ENCODE measurements at regions not wholly inside any gene's neighbourhood (a gene's known extent, or its start where the extent isn't known, plus 50 kb on each side); places are given as distances from the start of the nearest gene placed in this dataset.

GRCh38 chr2:190765386-190766173 is 115.0 kb upstream of the GLS start:
- ChIA-PET CTCF (interaction anchor here (0.8 to 1.4 kb wide), 2 partner anchors 9 to 421 kb away, joined by 3 read pairs; no protein-coding TSS in a partner anchor), POLR2A (no interaction called here)
- Mint-ChIP-seq H3K9me3 (ENCODE audit: insufficient read depth) (no peaks in the 10 kb centered on the region), H3K36me3 (ENCODE audit: low read depth) (no peaks in the 10 kb centered on the region), H3K27ac (no peak overlapping the region), H3K27me3 (ENCODE audit: low read depth) (no peaks in the 10 kb centered on the region), H3K4me3 (no peak overlapping the region), H3K4me1 (ENCODE audit: low read depth) (no peaks in the 10 kb centered on the region)
- DNase-seq: no peak
- no peak for ATAC-seq

DNA sequence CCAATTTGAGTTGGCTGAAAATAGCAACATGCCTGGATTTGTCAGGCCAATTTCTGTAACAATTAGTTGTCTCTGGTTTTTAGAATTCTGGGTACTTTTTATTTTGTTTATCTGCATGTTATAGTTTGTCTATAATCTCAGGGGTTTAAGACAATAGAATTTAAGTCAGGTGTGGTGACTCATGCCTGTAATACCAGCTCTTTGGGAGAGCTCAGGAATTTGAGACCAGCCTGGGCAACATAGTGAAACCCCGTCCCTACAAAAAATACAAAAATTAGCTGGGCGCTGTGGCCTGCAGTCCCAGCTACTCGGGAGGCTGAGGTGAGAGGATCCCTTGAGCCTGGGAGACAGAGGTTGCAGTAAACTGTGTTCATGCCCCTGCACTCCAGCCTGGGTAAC is 114.4 kb upstream of the GLS start:
- DNase-seq: no peak
- ChIA-PET POLR2A (no interaction called here), CTCF (interaction anchor here (0.8 to 1.4 kb wide), 2 partner anchors 10 to 421 kb away, joined by 3 read pairs; no protein-coding TSS in a partner anchor)
- Mint-ChIP-seq H3K27ac (no peak overlapping the region), H3K27me3 (ENCODE audit: low read depth) (no peaks in the 10 kb centered on the region), H3K9me3 (ENCODE audit: insufficient read depth) (no peaks in the 10 kb centered on the region), H3K4me1 (ENCODE audit: low read depth) (no peaks in the 10 kb centered on the region), H3K4me3 (no peak overlapping the region), H3K36me3 (ENCODE audit: low read depth) (no peaks in the 10 kb centered on the region)
- no peak for ATAC-seq

- DNase-seq: no peak
- ATAC-seq: no peak
- no peaks in the 10 kb centered on the region for H3K36me3 Mint-ChIP-seq (ENCODE audit: low read depth)
- no peaks in the 10 kb centered on the region for H3K9me3 Mint-ChIP-seq (ENCODE audit: insufficient read depth)
- ChIA-PET POLR2A (no interaction called here), CTCF (interaction anchor here (0.8 kb wide), 1 partner anchor 422 kb away, joined by 3 read pairs; no protein-coding TSS in a partner anchor)
- H3K4me1 Mint-ChIP-seq (ENCODE audit: low read depth): no peaks in the 10 kb centered on the region
- H3K27me3 Mint-ChIP-seq (ENCODE audit: low read depth): no peaks in the 10 kb centered on the region
- H3K4me3 Mint-ChIP-seq: no peak overlapping the region
- H3K27ac Mint-ChIP-seq: no peak overlapping the region
These were observed 114.0 kb upstream of the GLS start for GRCh38 chr2:190766595-190766994.

DNA sequence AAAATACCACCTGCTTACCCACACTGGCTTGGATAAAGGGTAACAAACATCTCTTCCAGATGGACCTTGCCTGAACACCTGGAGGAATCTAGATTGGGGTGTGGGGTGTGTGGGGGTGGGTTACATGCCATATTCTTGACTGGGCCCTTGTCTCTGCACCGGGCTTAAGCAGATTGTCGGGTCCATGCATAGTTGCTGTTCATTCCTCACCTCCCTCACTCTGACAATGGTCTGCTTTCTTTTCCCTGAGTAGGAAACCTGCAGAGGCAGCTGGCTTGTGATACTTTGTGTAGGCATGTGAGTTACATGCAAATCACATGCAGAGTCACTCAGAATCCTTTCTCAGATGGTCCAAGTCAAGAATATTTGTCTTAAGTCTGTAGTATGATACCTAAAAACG is 112.8 kb upstream of the GLS start:
- H3K9me3 Mint-ChIP-seq (ENCODE audit: insufficient read depth): no peaks in the 10 kb centered on the region
- H3K27me3 Mint-ChIP-seq (ENCODE audit: low read depth): no peaks in the 10 kb centered on the region
- CTCF ChIA-PET: no interaction called here
- no peak overlapping the region for H3K27ac Mint-ChIP-seq
- POLR2A ChIA-PET: no interaction called here
- no peaks in the 10 kb centered on the region for H3K4me1 Mint-ChIP-seq (ENCODE audit: low read depth)
- H3K36me3 Mint-ChIP-seq (ENCODE audit: low read depth): no peaks in the 10 kb centered on the region
- no peak for ATAC-seq
- H3K4me3 Mint-ChIP-seq: no peak overlapping the region
- no peak for DNase-seq

GRCh38 chr2:190769258-190769657 is 111.4 kb upstream of the GLS start:
- Mint-ChIP-seq H3K36me3 (ENCODE audit: low read depth) (no peaks in the 10 kb centered on the region), H3K4me1 (ENCODE audit: low read depth) (no peaks in the 10 kb centered on the region), H3K27ac (no peak overlapping the region), H3K27me3 (ENCODE audit: low read depth) (peaks cover 2% of the 10 kb centered on the region), H3K9me3 (ENCODE audit: insufficient read depth) (no peaks in the 10 kb centered on the region), H3K4me3 (no peak overlapping the region)
- ChIA-PET CTCF (no interaction called here), POLR2A (no interaction called here)
- DNase-seq (no peak), ATAC-seq (no peak)

GRCh38 chr2:190771726-190772125 is 108.9 kb upstream of the GLS start:
- peaks cover 7% of the 10 kb centered on the region for H3K27me3 Mint-ChIP-seq (ENCODE audit: low read depth)
- no peak for DNase-seq
- POLR2A ChIA-PET: no interaction called here
- H3K9me3 Mint-ChIP-seq (ENCODE audit: insufficient read depth): no peaks in the 10 kb centered on the region
- no peaks in the 10 kb centered on the region for H3K4me1 Mint-ChIP-seq (ENCODE audit: low read depth)
- H3K4me3 Mint-ChIP-seq: no peak overlapping the region
- no peak overlapping the region for H3K27ac Mint-ChIP-seq
- ATAC-seq: no peak
- CTCF ChIA-PET: no interaction called here
- H3K36me3 Mint-ChIP-seq (ENCODE audit: low read depth): no peaks in the 10 kb centered on the region

GRCh38 chr2:190780594-190780993 is 100.0 kb upstream of the GLS start:
- ATAC-seq (no peak), DNase-seq (no peak)
- Mint-ChIP-seq H3K4me3 (no peak overlapping the region), H3K27me3 (ENCODE audit: low read depth) (peaks cover 8% of the 10 kb centered on the region), H3K27ac (no peak overlapping the region), H3K36me3 (ENCODE audit: low read depth) (no peaks in the 10 kb centered on the region), H3K4me1 (ENCODE audit: low read depth) (peaks cover 3% of the 10 kb centered on the region), H3K9me3 (ENCODE audit: insufficient read depth) (no peaks in the 10 kb centered on the region)
- POLR2A ChIA-PET: interaction anchor here (0.5 to 0.6 kb wide), 3 partner anchors 25 to 178 kb away, joined by 3 to 4 read pairs (median 3); no protein-coding TSS in a partner anchor
- CTCF ChIA-PET: interaction anchor here (0.6 to 5.8 kb wide), 21 partner anchors 12 to 596 kb away, joined by 3 to 44 read pairs (median 4); no protein-coding TSS in a partner anchor

- ChIA-PET POLR2A (no interaction called here), CTCF (interaction anchor here (0.8 to 5.8 kb wide), 13 partner anchors 19 to 597 kb away, joined by 3 to 44 read pairs (median 4); no protein-coding TSS in a partner anchor)
- no peak overlapping the region for H3K27ac Mint-ChIP-seq
- ATAC-seq: peak; percentile 53
- peaks cover 6% of the 10 kb centered on the region for H3K27me3 Mint-ChIP-seq (ENCODE audit: low read depth)
- H3K9me3 Mint-ChIP-seq (ENCODE audit: insufficient read depth): no peaks in the 10 kb centered on the region
- peak; percentile 70 for DNase-seq
- H3K4me1 Mint-ChIP-seq (ENCODE audit: low read depth): peaks cover 3% of the 10 kb centered on the region
- no peaks in the 10 kb centered on the region for H3K36me3 Mint-ChIP-seq (ENCODE audit: low read depth)
- H3K4me3 Mint-ChIP-seq: no peak overlapping the region
These were observed 98.9 kb upstream of the GLS start for GRCh38 chr2:190781604-190782198.

- Mint-ChIP-seq H3K27me3 (ENCODE audit: low read depth) (peaks cover 6% of the 10 kb centered on the region), H3K4me1 (ENCODE audit: low read depth) (peaks cover 3% of the 10 kb centered on the region)
These were observed 98.4 kb upstream of the GLS start for GRCh38 chr2:190782264-190782663.

GRCh38 chr2:190783513-190784263 is 96.9 kb upstream of the GLS start:
- no peak overlapping the region for H3K4me3 Mint-ChIP-seq
- H3K36me3 Mint-ChIP-seq (ENCODE audit: low read depth): no peaks in the 10 kb centered on the region
- ATAC-seq (no peak), DNase-seq (no peak)
- H3K4me1 Mint-ChIP-seq (ENCODE audit: low read depth): peaks cover 3% of the 10 kb centered on the region
- POLR2A ChIA-PET: interaction anchor here (0.7 kb wide), 1 partner anchor 181 kb away, joined by 3 read pairs; no protein-coding TSS in a partner anchor
- CTCF ChIA-PET: interaction anchor here (0.8 to 5.8 kb wide), 9 partner anchors 10 to 246 kb away, joined by 3 to 44 read pairs (median 3); no protein-coding TSS in a partner anchor
- no peaks in the 10 kb centered on the region for H3K9me3 Mint-ChIP-seq (ENCODE audit: insufficient read depth)
- H3K27ac Mint-ChIP-seq: no peak overlapping the region
- H3K27me3 Mint-ChIP-seq (ENCODE audit: low read depth): peaks cover 6% of the 10 kb centered on the region

More at GRCh38 chr2:190782264-190782663, 98.4 kb upstream of the GLS start:
- DNase-seq (no peak), ATAC-seq (no peak)
- H3K27ac Mint-ChIP-seq: no peak overlapping the region
- POLR2A ChIA-PET: no interaction called here
- no peak overlapping the region for H3K4me3 Mint-ChIP-seq
- CTCF ChIA-PET: interaction anchor here (0.8 to 5.8 kb wide), 4 partner anchors 19 to 165 kb away, joined by 3 to 44 read pairs (median 4); no protein-coding TSS in a partner anchor
- no peaks in the 10 kb centered on the region for H3K36me3 Mint-ChIP-seq (ENCODE audit: low read depth)
- H3K9me3 Mint-ChIP-seq (ENCODE audit: insufficient read depth): no peaks in the 10 kb centered on the region

DNA sequence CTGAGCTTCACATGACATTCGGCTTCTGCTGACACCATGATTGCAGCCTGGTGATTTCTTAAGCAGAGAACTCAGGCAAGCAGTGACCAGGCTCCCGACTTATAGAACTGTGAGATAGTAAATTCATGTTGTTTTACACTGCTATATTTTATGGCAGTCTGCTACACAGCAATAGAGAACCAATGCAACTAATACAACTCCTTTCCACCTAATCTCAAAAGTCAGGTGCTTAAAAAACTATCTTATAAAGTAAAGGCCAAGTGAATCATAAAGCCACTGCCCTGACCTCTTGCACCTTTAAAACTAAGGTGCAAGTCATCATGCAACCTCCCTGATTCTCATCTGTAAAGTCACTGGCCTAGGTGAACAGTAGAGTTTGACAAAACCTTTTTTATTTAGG is 95.3 kb upstream of the GLS start:
- ATAC-seq (no peak), DNase-seq (no peak)
- H3K36me3 Mint-ChIP-seq (ENCODE audit: low read depth): no peaks in the 10 kb centered on the region

More for the DNA sequence above, 95.3 kb upstream of the GLS start:
- H3K27me3 Mint-ChIP-seq (ENCODE audit: low read depth): peaks cover 6% of the 10 kb centered on the region
- no peak overlapping the region for H3K27ac Mint-ChIP-seq
- ChIA-PET CTCF (interaction anchor here (1.6 to 5.8 kb wide), 2 partner anchors 90 to 162 kb away, joined by 4 to 44 read pairs; no protein-coding TSS in a partner anchor), POLR2A (no interaction called here)
- H3K9me3 Mint-ChIP-seq (ENCODE audit: insufficient read depth): no peaks in the 10 kb centered on the region
- peaks cover 3% of the 10 kb centered on the region for H3K4me1 Mint-ChIP-seq (ENCODE audit: low read depth)
- H3K4me3 Mint-ChIP-seq: no peak overlapping the region

Data from activated CD8-positive, alpha-beta T cell treated with anti-CD3 and anti-CD28 coated beads, Interleukin-2, amount 10 ng/mL, durations not matched to agents 7 days and 5 days (primary cell).